SJSA1 (cell line): ENCODE measurements at regions not wholly inside any gene's neighbourhood (a gene's known extent, or its start where the extent isn't known, plus 50 kb on each side); places are given as distances from the start of the nearest gene placed in this dataset.
A peak's percentile ranks its signal among the peaks of the same experiment; 100 is the strongest.
"Not testable (repeated sequence)": the region's sequence is repeated elsewhere in the genome, so short reads cannot be mapped to it uniquely, and the experiment has no call there.

Experiments used
- DNase-seq, 2 experiments: peaks; one replicate each; pipeline ENCODE4 v3.0.0-alpha.2; 2015 to 2020; ENCODE audit warnings: low spot score in 2 of 2, low read depth in 1 of 2
- H3K27ac ChIP-seq: fragments of 250-450 bp; sonication (Bioruptor Pico); 2 replicates; pipeline ENCODE4 v1.5.1; 2020; ENCODE audit warnings: mild to moderate bottlenecking, moderate library complexity
- H3K27me3 ChIP-seq: fragments of 250-450 bp; sonication (Bioruptor Pico); replicated peaks from 2 replicates; pipeline ENCODE4 v1.5.1; 2020; ENCODE audit warnings: mild to moderate bottlenecking, moderate library complexity
- H3K36me3 ChIP-seq: fragments of 250-450 bp; sonication (Bioruptor Pico); 2 replicates; pipeline ENCODE4 v1.5.1; 2020; ENCODE audit warnings: mild to moderate bottlenecking
- H3K4me1 ChIP-seq: fragments of 250-450 bp; sonication (Bioruptor Pico); replicated peaks from 2 replicates; pipeline ENCODE4 v1.6.1; 2021; ENCODE audit warnings: mild to moderate bottlenecking
- H3K4me3 ChIP-seq: fragments of 250-450 bp; sonication (Bioruptor Pico); 2 replicates; pipeline ENCODE4 v1.5.1; 2020; ENCODE audit warnings: mild to moderate bottlenecking
- H3K9me3 ChIP-seq: fragments of 250-450 bp; sonication (Bioruptor Pico); replicated peaks from 2 replicates; pipeline ENCODE4 v1.5.1; 2020; ENCODE audit warnings: mild to moderate bottlenecking

- Histone ChIP-seq H3K27ac (peak overlapping the region; percentile 73), H3K4me1 (peaks cover 21% of the 10 kb centered on the region), H3K36me3 (no peaks in the 10 kb centered on the region), H3K4me3 (no peak overlapping the region), H3K27me3 (no peaks in the 10 kb centered on the region), H3K9me3 (no peaks in the 10 kb centered on the region)
- DNase-seq: peak; percentile 73 to 83
Measured at GRCh38 chr3:153052096-153052460, 109.9 kb upstream of the RAP2B start.

- H3K27me3 ChIP-seq: no peaks in the 10 kb centered on the region
- no peak overlapping the region for H3K27ac ChIP-seq
- DNase-seq: no peak
- no peaks in the 10 kb centered on the region for H3K9me3 ChIP-seq
- H3K4me3 ChIP-seq: no peak overlapping the region
- H3K4me1 ChIP-seq: peaks cover 38% of the 10 kb centered on the region
- no peaks in the 10 kb centered on the region for H3K36me3 ChIP-seq
Measured at GRCh38 chr3:153055217-153055616, 106.8 kb upstream of the RAP2B start.

- no peak for DNase-seq
- Histone ChIP-seq H3K36me3 (no peaks in the 10 kb centered on the region), H3K4me3 (no peak overlapping the region), H3K4me1 (peaks cover 38% of the 10 kb centered on the region), H3K27ac (no peak overlapping the region), H3K9me3 (no peaks in the 10 kb centered on the region), H3K27me3 (no peaks in the 10 kb centered on the region)
Measured at GRCh38 chr3:153055779-153056178, 106.2 kb upstream of the RAP2B start.

- H3K27me3 ChIP-seq, H3K4me3 ChIP-seq, H3K36me3 ChIP-seq, H3K9me3 ChIP-seq: not testable (repeated sequence)
- peak; percentile 72 to 76 for DNase-seq
- H3K27ac ChIP-seq: peak overlapping the region; percentile 69
- H3K4me1 ChIP-seq: peaks cover 17% of the 10 kb centered on the region
Measured at GRCh38 chr3:153058031-153058688, 103.9 kb upstream of the RAP2B start.

- Histone ChIP-seq H3K36me3 (no peaks in the 10 kb centered on the region), H3K4me3 (no peak overlapping the region), H3K4me1 (peaks cover 17% of the 10 kb centered on the region), H3K27me3 (no peaks in the 10 kb centered on the region), H3K9me3 (no peaks in the 10 kb centered on the region), H3K27ac (no peak overlapping the region)
- no peak for DNase-seq
Measured at GRCh38 chr3:153060346-153060745, 101.7 kb upstream of the RAP2B start.

- Histone ChIP-seq H3K9me3 (no peaks in the 10 kb centered on the region), H3K36me3 (no peaks in the 10 kb centered on the region), H3K4me1 (peaks cover 17% of the 10 kb centered on the region), H3K4me3 (no peak overlapping the region), H3K27me3 (no peaks in the 10 kb centered on the region), H3K27ac (no peak overlapping the region)
- DNase-seq: no peak
Measured at GRCh38 chr3:153061938-153062528, 100.0 kb upstream of the RAP2B start.

GRCh38 chr3:153063337-153063736 is 98.7 kb upstream of the RAP2B start:
- Histone ChIP-seq H3K27ac (no peak overlapping the region), H3K36me3 (no peaks in the 10 kb centered on the region), H3K4me3 (no peak overlapping the region), H3K4me1 (peaks cover 9% of the 10 kb centered on the region), H3K9me3 (no peaks in the 10 kb centered on the region), H3K27me3 (no peaks in the 10 kb centered on the region)
- no peak for DNase-seq

- Histone ChIP-seq H3K9me3 (no peaks in the 10 kb centered on the region), H3K4me1 (no peaks in the 10 kb centered on the region), H3K4me3 (no peak overlapping the region), H3K27ac (no peak overlapping the region), H3K27me3 (no peaks in the 10 kb centered on the region), H3K36me3 (no peaks in the 10 kb centered on the region)
- no peak for DNase-seq
Measured at GRCh38 chr3:153066983-153067382, 95.0 kb upstream of the RAP2B start.

- H3K27ac ChIP-seq: no peak overlapping the region
- DNase-seq: no peak
- no peaks in the 10 kb centered on the region for H3K36me3 ChIP-seq
- no peaks in the 10 kb centered on the region for H3K27me3 ChIP-seq
- H3K4me3 ChIP-seq: no peak overlapping the region
- H3K9me3 ChIP-seq: no peaks in the 10 kb centered on the region
- H3K4me1 ChIP-seq: no peaks in the 10 kb centered on the region
Measured at GRCh38 chr3:153069598-153070510, 92.2 kb upstream of the RAP2B start.

- Histone ChIP-seq H3K4me1 (no peaks in the 10 kb centered on the region), H3K4me3 (no peak overlapping the region), H3K27ac (no peak overlapping the region), H3K9me3 (no peaks in the 10 kb centered on the region), H3K27me3 (no peaks in the 10 kb centered on the region), H3K36me3 (no peaks in the 10 kb centered on the region)
- no peak for DNase-seq
Measured at GRCh38 chr3:153070511-153070868, 91.5 kb upstream of the RAP2B start.

GRCh38 chr3:153072382-153072781 is 89.6 kb upstream of the RAP2B start:
- no peak overlapping the region for H3K27ac ChIP-seq
- H3K36me3 ChIP-seq: no peaks in the 10 kb centered on the region
- H3K27me3 ChIP-seq: no peaks in the 10 kb centered on the region

GRCh38 chr3:153072856-153073255 is 89.2 kb upstream of the RAP2B start:
- no peak overlapping the region for H3K4me3 ChIP-seq
- H3K4me1 ChIP-seq: no peaks in the 10 kb centered on the region
- H3K27me3 ChIP-seq: no peaks in the 10 kb centered on the region
- no peaks in the 10 kb centered on the region for H3K9me3 ChIP-seq
- DNase-seq: no peak
- no peak overlapping the region for H3K27ac ChIP-seq
- no peaks in the 10 kb centered on the region for H3K36me3 ChIP-seq

More at GRCh38 chr3:153072382-153072781, 89.6 kb upstream of the RAP2B start:
- Histone ChIP-seq H3K4me3 (no peak overlapping the region), H3K4me1 (no peaks in the 10 kb centered on the region), H3K9me3 (no peaks in the 10 kb centered on the region)
- DNase-seq: no peak

GRCh38 chr3:153073636-153074035 is 88.4 kb upstream of the RAP2B start:
- Histone ChIP-seq H3K9me3 (no peaks in the 10 kb centered on the region), H3K4me3 (no peak overlapping the region), H3K27ac (no peak overlapping the region), H3K4me1 (no peaks in the 10 kb centered on the region), H3K36me3 (no peaks in the 10 kb centered on the region), H3K27me3 (no peaks in the 10 kb centered on the region)
- DNase-seq: no peak

- Histone ChIP-seq H3K4me3 (no peak overlapping the region), H3K27me3 (no peaks in the 10 kb centered on the region), H3K9me3 (no peaks in the 10 kb centered on the region), H3K4me1 (peaks cover 10% of the 10 kb centered on the region), H3K27ac (no peak overlapping the region), H3K36me3 (no peaks in the 10 kb centered on the region)
- DNase-seq: no peak
Measured at GRCh38 chr3:153078826-153079225, 83.2 kb upstream of the RAP2B start.
